Transverse colon (tissue), 4 donors: ENCODE measurements at regions not wholly inside any gene's neighbourhood (a gene's known extent, or its start where the extent isn't known, plus 50 kb on each side); places are given as distances from the start of the nearest gene placed in this dataset.

Experiments
- DNase-seq: peaks from one replicate; pipeline ENCODE4 v3.0.0-alpha.2; 2019
- H3K27ac ChIP-seq, 4 donors: fragments of 200-600 bp; sonication (generic); 2 replicates each; pipeline ENCODE4 v1.5.1; 2016 to 2018; ENCODE audit warnings: inconsistent platforms in 4 of 4
- H3K27me3 ChIP-seq: fragments of 200-600 bp; sonication (generic); 2 replicates; pipeline ENCODE4 v1.5.1; 2017; ENCODE audit warnings: inconsistent platforms
- H3K36me3 ChIP-seq, 4 donors: fragments of 200-600 bp; sonication (generic); 2 replicates each; pipeline ENCODE4 v1.5.1; 2017 to 2019; ENCODE audit warnings: inconsistent platforms in 4 of 4
- H3K4me1 ChIP-seq, 4 donors: fragments of 200-600 bp; sonication (generic); 2 replicates each; pipeline ENCODE4 v1.5.1; 2017 to 2020; ENCODE audit warnings: inconsistent platforms in 4 of 4
- H3K4me3 ChIP-seq, 4 donors: fragments of 200-600 bp; sonication (generic); 1 replicate in 1 of 4; 2 replicates in 3 of 4; pipeline versions ENCODE4 v1.5.1 to v1.6.1; 2017 to 2019; ENCODE audit warnings: inconsistent platforms in 4 of 4
- H3K9me3 ChIP-seq, 2 donors: fragments of 200-600 bp; sonication (generic); 2 replicates each; pipeline ENCODE4 v1.5.1; 2017 to 2019; ENCODE audit warnings: inconsistent platforms in 2 of 2
- EP300 ChIP-seq: sonication (generic); formaldehyde crosslinking; IDR thresholded peaks from one replicate; pipeline ENCODE4 v1.6.1; 2017; ENCODE audit warnings: antibody characterized with exemption, low read depth
- POLR2A ChIP-seq: fragments of 450-650 bp; IDR thresholded peaks from one replicate; pipeline ENCODE4 v1.6.1; 2016; ENCODE audit warnings: antibody characterized with exemption, mild to moderate bottlenecking, moderate library complexity
- POLR2AphosphoS5 ChIP-seq, 3 donors: sonication (generic); formaldehyde crosslinking; IDR thresholded peaks; one replicate each; pipeline ENCODE4 v1.6.1; 2016; ENCODE audit warnings: antibody characterized with exemption in 3 of 3
- WGBS, 2 donors: methylation state at CpG; one replicate each; pipeline ENCODE4 v1.1.5; 2018; ENCODE audit warnings: low coverage in 1 of 2; 5-methylcytosine and 5-hydroxymethylcytosine counted together
- in situ Hi-C, 4 donors: fragments of 200-750 bp; cut with MboI; loops; one replicate each; pipeline versions ENCODE4 v1.15.0 to v1.15.1; 2017; ENCODE audit warnings: low sequenced_read_pairs in 3 of 4, low pct_ligation_motif_present in 1 of 4, low pct_unique_long_range_greater_than_20kb in 1 of 4
- intact Hi-C: fragments of 100-400 bp; cut with DNase I; formaldehyde crosslinking; loops from one replicate; pipeline ENCODE4 v1.15.1; 2023; ENCODE audit warnings: low total_unique reads
- TF ChIP-seq, protein P1 (sequence below), 5 experiments: fragments of 200-600 bp in 3 of 5; fragments of 450-650 bp in 2 of 5; sonication (generic) in 3 of 5; IDR thresholded peaks; 1 replicate in 2 of 5; 2 replicates in 3 of 5; pipeline ENCODE4 v1.5.1; 2016 to 2017; ENCODE audit warnings: antibody characterized with exemption in 5 of 5, inconsistent platforms in 3 of 5, mild to moderate bottlenecking in 2 of 5, moderate library complexity in 1 of 5

DNA sequence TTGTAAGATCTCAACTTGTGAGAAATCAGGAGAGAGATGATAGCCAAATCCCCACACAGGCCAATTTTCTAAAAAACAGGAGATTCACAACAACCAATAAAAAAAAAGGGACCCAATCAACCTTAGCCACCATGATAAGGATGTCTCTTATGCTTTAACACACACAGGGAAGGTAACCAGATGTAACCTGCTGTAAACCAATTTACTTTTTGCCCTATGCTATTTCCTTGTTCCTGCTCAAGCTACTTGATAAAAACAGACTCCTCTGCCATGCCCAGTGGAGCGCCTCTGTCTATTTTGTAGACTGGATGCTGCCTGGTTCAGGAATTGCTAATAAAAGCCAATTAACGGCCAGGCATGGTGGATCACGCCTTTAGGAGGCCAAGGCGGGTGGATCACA, 123.5 kb upstream of the NPVF start:
- H3K27me3 ChIP-seq = no peaks in the 10 kb centered on the region
- no peaks in the 10 kb centered on the region for H3K36me3 ChIP-seq
- 90% methylated on average over 4 of the region's 4 CpGs; no CpG with 5 or more reads in 1 of the 2 donors for WGBS, 2 donors
- TF ChIP-seq, protein P1, sequence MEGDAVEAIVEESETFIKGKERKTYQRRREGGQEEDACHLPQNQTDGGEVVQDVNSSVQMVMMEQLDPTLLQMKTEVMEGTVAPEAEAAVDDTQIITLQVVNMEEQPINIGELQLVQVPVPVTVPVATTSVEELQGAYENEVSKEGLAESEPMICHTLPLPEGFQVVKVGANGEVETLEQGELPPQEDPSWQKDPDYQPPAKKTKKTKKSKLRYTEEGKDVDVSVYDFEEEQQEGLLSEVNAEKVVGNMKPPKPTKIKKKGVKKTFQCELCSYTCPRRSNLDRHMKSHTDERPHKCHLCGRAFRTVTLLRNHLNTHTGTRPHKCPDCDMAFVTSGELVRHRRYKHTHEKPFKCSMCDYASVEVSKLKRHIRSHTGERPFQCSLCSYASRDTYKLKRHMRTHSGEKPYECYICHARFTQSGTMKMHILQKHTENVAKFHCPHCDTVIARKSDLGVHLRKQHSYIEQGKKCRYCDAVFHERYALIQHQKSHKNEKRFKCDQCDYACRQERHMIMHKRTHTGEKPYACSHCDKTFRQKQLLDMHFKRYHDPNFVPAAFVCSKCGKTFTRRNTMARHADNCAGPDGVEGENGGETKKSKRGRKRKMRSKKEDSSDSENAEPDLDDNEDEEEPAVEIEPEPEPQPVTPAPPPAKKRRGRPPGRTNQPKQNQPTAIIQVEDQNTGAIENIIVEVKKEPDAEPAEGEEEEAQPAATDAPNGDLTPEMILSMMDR (IDR thresholded peaks at IDR 0.05) = no peak
- no peak for TF ChIP-seq POLR2A
- TF ChIP-seq EP300 = no peak
- no peak for TF ChIP-seq POLR2AphosphoS5 (IDR thresholded peaks at IDR 0.05)
- no peaks in the 10 kb centered on the region for H3K9me3 ChIP-seq
- in situ Hi-C loops = no loop called here
- DNase-seq = no peak
- intact Hi-C loops = no loop called here
- H3K4me3 ChIP-seq = no peak overlapping the region
- H3K4me1 ChIP-seq = peaks cover 0 to 19% (median 3%) of the 10 kb centered on the region in 4 donors
- H3K27ac ChIP-seq = no peak overlapping the region

- WGBS, 2 donors = 63 to 100% methylated on average over 2 of the region's 2 CpGs
- DNase-seq = no peak
- Histone ChIP-seq H3K4me3 (no peak overlapping the region), H3K27ac (no peak overlapping the region), H3K36me3 (no peaks in the 10 kb centered on the region), H3K9me3 (no peaks in the 10 kb centered on the region), H3K27me3 (no peaks in the 10 kb centered on the region), H3K4me1 (peaks cover 0 to 12% (median 3%) of the 10 kb centered on the region in 4 donors)
- intact Hi-C loops = no loop called here
- TF ChIP-seq POLR2A (no peak), POLR2AphosphoS5 (IDR thresholded peaks at IDR 0.05) (no peak), EP300 (no peak)
- in situ Hi-C loops = no loop called here
These were observed 124.9 kb upstream of the NPVF start for GRCh38 chr7:25353196-25353595.

DNA sequence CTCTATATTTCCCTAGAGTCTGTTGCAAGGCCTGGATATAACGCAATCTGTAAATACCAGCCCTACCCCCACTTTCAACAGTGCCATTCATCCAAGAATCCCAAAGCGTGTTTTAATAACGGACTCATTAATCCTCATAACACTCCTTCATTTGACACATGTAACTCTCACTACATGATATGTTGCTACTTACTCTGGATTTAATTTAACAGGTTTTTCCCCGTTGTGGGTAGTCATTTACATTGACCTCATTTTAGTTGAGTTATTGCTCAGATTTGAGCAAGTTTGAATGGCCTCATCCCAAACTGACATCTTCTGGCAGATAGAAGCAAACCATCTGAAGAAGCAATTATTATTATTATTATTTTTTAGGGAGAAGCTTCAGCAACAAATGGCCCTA, 125.4 kb upstream of the NPVF start:
- WGBS, 2 donors = 75 to 82% methylated on average over 4 of the region's 4 CpGs
- intact Hi-C loops = no loop called here
- Histone ChIP-seq H3K36me3 (no peaks in the 10 kb centered on the region), H3K27me3 (no peaks in the 10 kb centered on the region), H3K9me3 (no peaks in the 10 kb centered on the region), H3K4me1 (peaks cover 0 to 8% (median 3%) of the 10 kb centered on the region in 4 donors), H3K4me3 (no peak overlapping the region), H3K27ac (no peak overlapping the region)
- no peak for DNase-seq
- TF ChIP-seq POLR2AphosphoS5 (IDR thresholded peaks at IDR 0.05) = no peak
- TF ChIP-seq, protein P1 (IDR thresholded peaks at IDR 0.05) = no peak
- no peak for TF ChIP-seq EP300
- TF ChIP-seq POLR2A = no peak
- in situ Hi-C loops = no loop called here

- TF ChIP-seq, protein P1 (IDR thresholded peaks at IDR 0.05) = no peak
- TF ChIP-seq EP300 (no peak), POLR2A (no peak), POLR2AphosphoS5 (IDR thresholded peaks at IDR 0.05) (no peak)
- intact Hi-C loops (no loop called here), in situ Hi-C loops (no loop called here)
- Histone ChIP-seq H3K36me3 (no peaks in the 10 kb centered on the region), H3K27me3 (no peaks in the 10 kb centered on the region), H3K27ac (no peak overlapping the region), H3K4me1 (peaks cover 0 to 21% (median 15%) of the 10 kb centered on the region in 4 donors), H3K9me3 (no peaks in the 10 kb centered on the region), H3K4me3 (no peak overlapping the region)
- 73 to 81% methylated on average over 4 of the region's 4 CpGs for WGBS, 2 donors
- no peak for DNase-seq
These were observed 128.4 kb upstream of the NPVF start for GRCh38 chr7:25356534-25357151.

- WGBS, 2 donors = 71 to 78% methylated on average over 2 to 6 of the region's 6 CpGs
- DNase-seq = no peak
- in situ Hi-C loops = no loop called here
- Histone ChIP-seq H3K27me3 (no peaks in the 10 kb centered on the region), H3K36me3 (no peaks in the 10 kb centered on the region), H3K4me3 (no peak overlapping the region), H3K27ac (peak overlapping the region in 2 of 4 donors; percentile 2 to 63), H3K9me3 (no peaks in the 10 kb centered on the region), H3K4me1 (peaks cover 0 to 20% (median 15%) of the 10 kb centered on the region in 4 donors)
- intact Hi-C loops = no loop called here
- TF ChIP-seq EP300 (no peak), POLR2A (no peak), POLR2AphosphoS5 (IDR thresholded peaks at IDR 0.05) (no peak)
- TF ChIP-seq, protein P1 (IDR thresholded peaks at IDR 0.05) = no peak
These were observed 130.6 kb upstream of the NPVF start for GRCh38 chr7:25358926-25359325.
